GM18867 (cell line): ENCODE measurements at regions not wholly inside any gene's neighbourhood (a gene's known extent, or its start where the extent isn't known, plus 50 kb on each side); places are given as distances from the start of the nearest gene placed in this dataset.

ENCODE experiments used
- ATAC-seq: cut with Tn5 transposase; IDR thresholded peaks from one replicate; pipeline ENCODE4 v1.9.1; 2021; ENCODE audit warnings: mild to moderate bottlenecking, moderate library complexity; ENCODE audit not compliant: unreplicated experiment

DNA sequence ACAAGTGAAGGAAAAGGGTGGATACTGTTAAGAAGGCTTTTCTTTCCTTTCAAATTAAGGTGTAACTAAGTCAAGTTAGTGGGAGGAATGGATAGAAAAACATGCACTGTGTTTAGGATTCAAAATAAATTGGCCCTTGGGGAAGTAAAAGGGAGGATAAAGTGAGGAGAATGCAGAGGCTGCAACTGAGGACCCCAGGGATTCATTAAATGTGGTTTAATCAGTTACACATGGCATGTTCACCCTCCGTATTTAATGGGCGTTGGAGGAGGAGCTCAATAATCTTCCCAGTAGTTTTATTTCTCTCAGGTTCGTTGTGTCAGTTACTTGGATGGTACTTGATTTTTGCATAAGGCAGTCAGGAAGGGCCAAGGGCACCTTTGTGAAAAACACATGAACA, 966.3 kb downstream of the JRKL start:
- no peak for ATAC-seq

- no peak for ATAC-seq
These were observed 969.2 kb downstream of the JRKL start for GRCh38 chr11:97359016-97359415.

DNA sequence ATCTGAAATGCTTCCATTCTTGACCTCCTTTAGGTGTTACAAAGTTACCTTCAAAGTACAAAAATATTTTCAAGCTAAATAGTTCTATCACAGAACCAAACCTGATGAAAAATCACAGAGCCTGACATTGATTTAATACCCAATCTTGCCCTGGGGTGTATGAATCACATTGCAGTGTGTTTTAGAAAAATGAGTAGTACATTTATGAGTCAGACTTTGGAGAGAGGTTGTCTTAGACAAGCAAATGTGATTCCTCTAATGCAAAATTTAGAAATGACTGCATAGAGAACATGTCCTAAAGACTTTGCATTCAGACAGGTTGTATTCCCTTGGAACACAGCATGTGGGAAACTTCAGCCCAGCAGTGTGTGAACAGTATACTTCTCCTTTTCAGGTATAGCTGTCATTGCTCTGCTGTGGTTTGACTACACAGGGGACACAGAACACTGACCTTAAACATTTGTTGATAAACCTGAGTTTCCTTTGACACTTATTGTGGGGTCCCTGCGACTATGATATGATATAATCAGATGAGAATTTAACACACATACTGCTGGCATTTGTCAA, 972.1 kb downstream of the JRKL start:
- ATAC-seq, result no peak

DNA sequence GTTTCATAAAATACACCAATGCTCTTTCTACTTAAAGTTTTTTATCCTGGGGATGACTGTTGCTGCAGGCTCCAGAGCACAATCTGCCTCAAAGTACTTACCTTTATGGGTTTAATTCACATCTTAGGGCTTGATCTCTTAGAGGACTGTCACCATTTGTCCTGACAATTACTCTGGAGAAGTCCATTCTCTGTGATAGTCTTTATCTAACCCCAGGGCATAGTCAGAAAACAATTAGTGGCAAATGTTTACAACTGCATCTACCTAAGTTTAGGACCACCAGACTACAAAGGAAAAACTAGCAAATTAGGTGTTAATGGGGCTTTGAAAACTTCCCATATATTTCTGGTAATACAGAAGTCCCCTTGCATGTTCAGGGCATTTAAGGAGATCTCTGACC, 973.5 kb downstream of the JRKL start:
- ATAC-seq, result no peak

DNA sequence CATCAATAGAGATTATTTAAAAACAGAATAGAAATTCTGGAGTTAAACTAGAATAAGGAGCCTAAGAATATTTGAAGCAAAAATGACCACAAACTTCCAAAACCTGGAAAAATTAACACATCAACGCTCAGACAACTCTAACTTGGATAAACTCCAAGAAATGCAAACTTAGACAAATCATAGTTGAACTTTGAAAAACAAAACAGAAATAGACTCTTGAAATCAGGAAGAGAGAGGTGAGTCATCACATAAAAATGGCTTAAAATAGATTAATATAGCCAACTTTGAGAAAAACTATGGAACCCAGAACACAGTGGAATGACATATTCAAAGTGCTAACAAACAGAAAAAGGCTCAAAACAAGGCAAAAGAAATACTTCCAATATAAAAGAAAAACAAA, 974.2 kb downstream of the JRKL start:
- no peak for ATAC-seq

GRCh38 chr11:97367406-97368083, 977.7 kb downstream of the JRKL start:
- no peak for ATAC-seq

DNA sequence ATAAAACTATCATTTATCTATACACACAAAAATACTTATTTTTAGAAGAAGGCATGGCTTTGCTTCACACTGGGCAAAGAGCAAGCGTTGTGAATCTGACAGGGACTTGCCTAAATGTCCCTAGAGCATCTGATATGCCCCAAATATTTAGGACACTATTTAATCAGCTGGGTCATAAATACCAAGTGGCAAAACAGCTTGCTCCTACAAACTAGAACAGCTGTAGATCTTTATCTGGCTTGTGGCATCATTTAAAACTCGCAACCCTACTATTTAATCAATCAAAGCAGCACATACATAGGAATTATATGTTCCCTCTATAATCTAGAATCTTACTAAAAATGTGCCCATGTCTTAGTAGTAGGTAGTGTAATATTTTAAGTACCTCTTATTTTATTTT, 999.5 kb downstream of the JRKL start:
- ATAC-seq, result no peak

DNA sequence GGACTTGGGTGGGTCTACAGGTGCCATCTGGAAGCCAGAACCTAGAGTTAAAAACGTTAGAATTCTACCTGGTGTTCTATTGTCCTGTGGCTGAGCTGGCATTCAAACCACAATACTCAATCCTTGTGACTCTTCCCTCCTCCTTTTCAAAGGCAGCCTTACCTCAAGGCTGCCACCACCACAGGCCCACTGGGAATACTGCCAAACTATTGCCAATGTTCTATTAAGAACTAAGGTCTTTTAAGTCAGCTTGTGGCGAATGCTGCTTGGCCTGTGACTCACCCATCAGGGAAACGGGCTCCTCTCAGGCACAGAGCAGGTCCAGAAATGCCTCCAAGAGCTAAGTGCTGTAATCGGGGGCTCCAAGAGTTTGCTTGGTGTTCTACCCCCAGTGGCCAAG, 1008.4 kb downstream of the JRKL start:
- ATAC-seq, result no peak

DNA sequence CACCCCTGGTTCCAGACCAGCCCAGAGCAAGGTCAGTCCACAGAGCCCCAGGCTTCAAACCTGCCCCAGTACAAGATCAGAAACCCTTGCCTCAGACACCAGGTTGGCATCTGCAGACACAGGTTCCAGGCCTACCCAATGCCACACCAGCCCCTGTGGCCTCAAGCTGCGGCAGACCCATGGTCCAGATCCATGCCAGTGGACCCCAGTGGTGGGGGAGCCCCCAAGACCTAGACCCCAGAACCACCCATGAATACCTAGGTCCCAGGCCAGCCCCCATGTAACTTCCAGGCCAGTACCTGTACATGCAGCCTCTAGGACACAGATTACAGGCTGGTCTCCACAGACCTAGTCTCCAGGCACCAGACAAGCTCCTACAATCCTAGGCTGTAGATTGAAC, 1019.3 kb downstream of the JRKL start:
- ATAC-seq, result no peak

- no peak for ATAC-seq
These were observed 1025.0 kb downstream of the JRKL start for GRCh38 chr11:97414801-97415200.

DNA sequence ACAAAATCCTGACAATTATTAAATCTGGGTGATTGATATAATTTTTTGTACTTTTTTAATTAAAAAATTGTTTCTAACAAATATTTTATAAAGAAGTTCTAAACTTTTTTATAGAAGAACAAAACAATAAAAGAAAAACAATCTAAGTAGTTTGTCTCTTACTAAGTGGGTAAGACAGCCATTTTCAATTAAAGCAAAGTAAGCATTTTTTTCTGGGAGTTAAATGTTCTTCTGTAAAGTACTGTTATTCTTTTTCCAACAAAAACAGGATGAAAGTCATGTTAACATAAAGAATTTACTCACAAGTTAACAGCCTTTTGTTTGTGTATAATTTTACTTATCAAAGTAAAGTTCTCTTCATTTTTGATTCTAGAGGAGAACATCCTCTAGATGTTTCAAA, 1029.9 kb downstream of the JRKL start:
- no peak for ATAC-seq

DNA sequence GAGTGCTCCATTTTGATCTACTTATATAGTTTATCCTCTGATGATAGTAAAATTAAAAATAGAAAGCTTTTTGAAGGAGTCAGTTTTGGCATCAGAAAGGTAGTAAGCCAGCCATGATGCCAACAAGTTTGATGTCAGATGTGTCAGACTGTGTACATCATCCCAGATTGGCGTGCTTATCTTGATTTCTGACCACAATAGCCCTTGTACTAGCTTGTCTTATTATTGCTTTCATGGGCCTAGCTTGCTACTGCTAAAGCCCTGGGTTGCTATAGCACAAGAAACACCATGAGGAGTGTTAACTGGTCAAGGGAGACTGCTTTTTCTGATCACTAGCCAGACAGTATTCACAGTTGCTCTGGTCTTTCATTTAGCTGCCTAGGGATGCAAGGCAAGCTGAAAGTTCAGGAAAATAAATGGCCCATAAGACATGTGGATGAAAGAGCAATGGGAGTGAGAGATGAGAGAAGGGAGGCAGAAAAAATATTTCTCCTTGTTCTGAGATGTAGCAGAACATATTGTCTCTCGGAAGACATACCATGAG, 1038.5 kb downstream of the JRKL start:
- ATAC-seq, result no peak

- no peak for ATAC-seq
These were observed 1041.1 kb downstream of the JRKL start for GRCh38 chr11:97430877-97431276.

DNA sequence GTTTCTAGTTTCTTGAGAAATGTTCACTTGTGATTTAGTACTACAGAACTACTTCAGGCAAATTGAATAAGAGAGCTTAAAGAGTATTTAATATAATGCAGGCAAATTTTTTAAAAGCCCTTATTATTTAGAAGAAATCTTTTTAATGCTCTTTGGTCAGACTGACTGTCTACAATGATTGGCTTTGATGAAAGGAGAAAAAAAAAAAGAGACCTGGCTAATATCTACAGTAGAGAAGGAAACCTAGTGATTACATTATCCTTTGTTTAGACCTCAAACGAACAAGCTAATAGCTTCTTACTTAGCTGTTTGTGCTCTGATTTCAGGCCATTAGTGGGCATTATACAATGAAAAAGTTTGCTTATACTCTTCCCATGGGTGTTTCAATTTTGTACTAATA, 1043.1 kb downstream of the JRKL start:
- ATAC-seq, result no peak

GRCh38 chr11:97445561-97445960, 1055.7 kb downstream of the JRKL start:
- no peak for ATAC-seq

DNA sequence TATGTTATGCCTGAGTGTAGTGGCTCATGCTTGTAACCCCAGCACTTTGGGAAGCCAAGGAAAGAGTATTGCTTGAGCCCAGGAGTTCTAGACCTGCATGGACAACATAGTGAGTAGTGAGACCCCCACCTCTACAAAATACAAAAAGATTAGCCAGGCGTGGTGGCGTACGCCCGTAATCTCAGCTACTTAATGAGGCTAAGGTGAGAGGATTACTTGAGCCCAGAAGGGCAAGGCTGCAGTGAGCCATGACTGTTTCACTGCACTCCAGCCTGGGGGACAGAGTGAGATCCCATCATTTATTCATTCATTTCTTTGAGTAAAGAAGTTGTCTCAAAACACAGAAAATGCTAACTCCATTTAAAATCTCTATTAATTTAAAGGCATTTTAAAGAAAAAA, 1061.6 kb downstream of the JRKL start:
- ATAC-seq, result no peak

DNA sequence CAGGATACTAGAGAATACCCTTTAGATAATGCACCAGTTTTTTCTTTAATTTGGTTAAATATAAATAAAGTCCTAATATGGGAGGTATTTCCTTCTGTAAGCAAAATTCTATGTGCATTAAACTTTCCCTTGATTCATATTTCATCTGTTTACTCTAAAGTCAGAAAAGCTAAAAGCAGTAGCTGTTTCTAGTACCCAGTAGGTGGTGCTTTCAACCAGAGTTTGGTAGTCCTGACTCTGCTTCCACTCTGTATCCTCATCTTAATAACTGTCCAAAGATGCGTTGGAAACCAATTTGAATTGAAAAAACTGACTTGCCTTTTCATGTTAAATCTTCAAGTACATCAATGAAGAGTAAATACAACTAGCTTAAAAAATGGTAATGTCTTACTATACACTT, 1065.2 kb downstream of the JRKL start:
- no peak for ATAC-seq

GRCh38 chr11:97460091-97460490, 1070.3 kb downstream of the JRKL start:
- no peak for ATAC-seq

GRCh38 chr11:97461044-97461880, 1071.4 kb downstream of the JRKL start:
- ATAC-seq, result no peak

GRCh38 chr11:97461934-97462333, 1072.1 kb downstream of the JRKL start:
- no peak for ATAC-seq

DNA sequence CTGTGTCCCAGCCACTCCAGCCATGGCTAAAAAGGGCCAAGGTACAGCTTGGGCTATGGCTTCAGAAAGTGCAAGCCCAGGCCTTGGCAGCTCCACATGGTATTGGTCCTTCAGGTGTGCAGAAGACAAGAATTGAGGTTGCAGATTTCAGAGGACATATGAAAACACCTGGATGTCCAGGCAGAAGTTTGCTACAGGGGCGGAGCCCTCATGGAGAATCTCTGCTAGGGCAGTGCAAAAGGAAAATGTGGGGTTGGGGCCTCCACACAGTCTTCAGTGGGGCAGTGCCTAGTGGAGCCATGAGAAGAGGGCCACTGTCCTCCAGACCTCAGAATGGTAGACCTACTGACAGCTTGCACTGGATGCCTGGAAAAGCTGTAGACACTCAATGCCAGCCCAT, 1074.1 kb downstream of the JRKL start:
- no peak for ATAC-seq

GRCh38 chr11:97471480-97471879, 1081.7 kb downstream of the JRKL start:
- no peak for ATAC-seq
